HepG2 (cell line): ENCODE measurements at regions not wholly inside any gene's neighbourhood (a gene's known extent, or its start where the extent isn't known, plus 50 kb on each side); places are given as distances from the start of the nearest gene placed in this dataset.
"Not testable (repeated sequence)": the region's sequence is repeated elsewhere in the genome, so short reads cannot be mapped to it uniquely, and the experiment has no call there.

Source experiments
- ATAC-seq: fragments of 200-7000 bp; cut with Tn5 transposase; 3 replicates; pipeline ENCODE4 v1.9.1; 2020; ENCODE audit warnings: mild to moderate bottlenecking, moderate library complexity
- BruUV-seq: library from RNA; stranded (reverse); fragments of 400-500 nt; replicated peaks from 2 replicates; lab custom pipeline; 2021; lab: Mats Ljungman, UMichigan
- CTCF ChIA-PET: fragments of 300-600 bp; formaldehyde crosslinking; extraction: SDS; loops from one replicate; lab custom pipeline; 2021; ENCODE audit warnings: low total read pairs, inconsistent platforms, low intra/inter-chr PET ratio; lab: Yijun Ruan, JAX
- POLR2A ChIA-PET: fragments of 350-600 bp; sonication (Branson Sonifier 250); formaldehyde crosslinking; loops from one replicate; lab custom pipeline; 2020; ENCODE audit warnings: antibody characterized with exemption, inconsistent platforms; lab: Yijun Ruan, JAX
- DNase-seq: peaks from one replicate; pipeline ENCODE4 v3.0.0-alpha.2; 2015; ENCODE audit warnings: low spot score
- FAIRE-seq: peaks from 3 replicates; lab custom pipeline; 2011; peaks lifted over from hg19 to GRCh38; lab: Jason Lieb, UNC
- H2AFZ ChIP-seq: one replicate; pipeline ENCODE4 v1.6.1; 2011; ENCODE audit warnings: low read length, inconsistent platforms
- H3K27ac ChIP-seq: fragments of 300-600 bp; 3 replicates; pipeline ENCODE4 v1.8.0; 2011; ENCODE audit warnings: mixed run types, mild to moderate bottlenecking, mixed read lengths, low read length, inconsistent platforms; ENCODE audit not compliant: insufficient read depth; ENCODE audit errors: extremely low read length
- H3K27me3 ChIP-seq, 2 experiments: fragments of 200-600 bp in 1 of 2; 2 replicates in 1 of 2; 3 replicates in 1 of 2; pipeline versions ENCODE4 v1.6.0 to v1.8.0; 2011; ENCODE audit warnings: low read length in 2 of 2, mild to moderate bottlenecking in 2 of 2, moderate library complexity in 2 of 2, inconsistent platforms in 1 of 2; ENCODE audit not compliant: insufficient read depth in 2 of 2, control insufficient read depth in 1 of 2
- H3K36me3 ChIP-seq, 2 experiments: fragments of 200-600 bp in 1 of 2; replicated peaks in 1 of 2; 2 replicates in 1 of 2; 3 replicates in 1 of 2; pipeline versions ENCODE4 v1.5.1 to v1.8.0; 2011; ENCODE audit warnings: low read length in 2 of 2, inconsistent platforms in 1 of 2; ENCODE audit not compliant: insufficient read depth in 2 of 2, control insufficient read depth in 1 of 2
- H3K4me1 ChIP-seq: 2 replicates; pipeline ENCODE4 v1.5.1; 2012; ENCODE audit warnings: low read length, inconsistent platforms; ENCODE audit not compliant: insufficient read depth
- H3K4me2 ChIP-seq: 2 replicates; pipeline ENCODE4 v1.6.0; 2011; ENCODE audit warnings: low read depth, low read length, inconsistent platforms
- H3K4me3 ChIP-seq, 3 experiments: fragments of 200-600 bp in 1 of 3; sonication (generic), shearing (Covaris generic) in 1 of 3; replicated peaks in 1 of 3; 2 replicates each; pipeline ENCODE4 v1.5.1; 2011 to 2016; ENCODE audit warnings: low read length in 3 of 3, inconsistent platforms in 2 of 3, low read depth in 2 of 3, mild to moderate bottlenecking in 2 of 3, control low read depth in 1 of 3, mixed read lengths in 1 of 3; ENCODE audit not compliant: insufficient read depth in 1 of 3
- H3K79me2 ChIP-seq: one replicate; pipeline ENCODE4 v1.6.1; 2011; ENCODE audit warnings: low read length, inconsistent platforms; ENCODE audit not compliant: insufficient read depth
- H3K9ac ChIP-seq: 2 replicates; pipeline ENCODE4 v1.6.0; 2011; ENCODE audit warnings: mild to moderate bottlenecking, low read depth, low read length, inconsistent platforms; ENCODE audit not compliant: insufficient read depth
- H3K9me3 ChIP-seq: 2 replicates; pipeline ENCODE4 v1.5.1; 2012; ENCODE audit warnings: mild to moderate bottlenecking, low read length
- H4K20me1 ChIP-seq: 2 replicates; pipeline ENCODE4 v1.6.0; 2011; ENCODE audit warnings: inconsistent platforms, mild to moderate bottlenecking, low read length, moderate library complexity; ENCODE audit not compliant: insufficient read depth
- WGBS: methylation state at CpG from one replicate; pipeline ENCODE4 v1.1.6; 2017; ENCODE audit warnings: low lambda C conversion rate; 5-methylcytosine and 5-hydroxymethylcytosine counted together
- in situ Hi-C: cut with HindIII; loops from 2 replicates; pipeline ENCODE4 v1.10.0; 2017; ENCODE audit warnings: low pct_unique_long_range_greater_than_20kb; ENCODE audit not compliant: extremely low pct_ligation_motif_present
- intact Hi-C: fragments of 100-400 bp; cut with micrococcal nuclease; formaldehyde crosslinking; loops from one replicate; pipeline ENCODE4 v1.10.0; 2022; ENCODE audit not compliant: unreplicated experiment
- TF ChIP-seq, protein P1 (sequence below): sonication (generic); formaldehyde crosslinking; IDR thresholded peaks from 2 replicates; pipeline ENCODE4 v1.5.1; 2020; ENCODE audit warnings: mild to moderate bottlenecking, missing genetic modification reagents, moderate library complexity
- TF ChIP-seq, protein P2 (sequence below): sonication (generic); formaldehyde crosslinking; IDR thresholded peaks from 2 replicates; pipeline ENCODE4 v1.4.0; 2020; ENCODE audit warnings: missing genetic modification reagents

DNA sequence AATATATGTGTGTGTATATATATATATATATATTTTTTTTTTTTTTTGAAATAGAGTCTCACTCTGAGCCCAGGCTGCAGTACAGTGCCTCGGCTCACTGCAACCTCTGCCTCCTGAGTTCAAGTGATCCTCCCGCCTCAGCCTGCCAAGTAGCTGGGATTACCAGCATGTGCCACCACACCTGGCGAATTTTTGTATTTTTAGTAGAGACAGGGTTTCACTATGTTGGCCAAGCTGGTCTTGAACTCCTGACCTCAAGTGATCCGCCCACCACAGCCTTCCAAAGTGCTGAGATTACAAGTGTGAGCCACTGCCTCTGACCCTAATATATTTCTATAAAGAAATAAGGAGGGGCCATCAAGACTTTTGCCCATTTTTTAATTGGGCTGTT, 55.3 kb downstream of the CALML3 start:
- H3K27me3 ChIP-seq: peaks cover 0 to 20% of the 10 kb centered on the region in 2 experiments; a peak in 3 of 5 replicates
- 46% methylated on average over 4 of the region's 4 CpGs for WGBS
- CTCF ChIA-PET, FAIRE-seq, DNase-seq, H2AFZ ChIP-seq, intact Hi-C loops, in situ Hi-C loops, POLR2A ChIA-PET, H4K20me1 ChIP-seq, H3K4me3 ChIP-seq, H3K4me2 ChIP-seq, H3K79me2 ChIP-seq, H3K9ac ChIP-seq, H3K9me3 ChIP-seq, BruUV-seq, ATAC-seq, H3K27ac ChIP-seq, H3K36me3 ChIP-seq: not testable (repeated sequence)
- peaks cover 88% of the 10 kb centered on the region for H3K4me1 ChIP-seq

DNA sequence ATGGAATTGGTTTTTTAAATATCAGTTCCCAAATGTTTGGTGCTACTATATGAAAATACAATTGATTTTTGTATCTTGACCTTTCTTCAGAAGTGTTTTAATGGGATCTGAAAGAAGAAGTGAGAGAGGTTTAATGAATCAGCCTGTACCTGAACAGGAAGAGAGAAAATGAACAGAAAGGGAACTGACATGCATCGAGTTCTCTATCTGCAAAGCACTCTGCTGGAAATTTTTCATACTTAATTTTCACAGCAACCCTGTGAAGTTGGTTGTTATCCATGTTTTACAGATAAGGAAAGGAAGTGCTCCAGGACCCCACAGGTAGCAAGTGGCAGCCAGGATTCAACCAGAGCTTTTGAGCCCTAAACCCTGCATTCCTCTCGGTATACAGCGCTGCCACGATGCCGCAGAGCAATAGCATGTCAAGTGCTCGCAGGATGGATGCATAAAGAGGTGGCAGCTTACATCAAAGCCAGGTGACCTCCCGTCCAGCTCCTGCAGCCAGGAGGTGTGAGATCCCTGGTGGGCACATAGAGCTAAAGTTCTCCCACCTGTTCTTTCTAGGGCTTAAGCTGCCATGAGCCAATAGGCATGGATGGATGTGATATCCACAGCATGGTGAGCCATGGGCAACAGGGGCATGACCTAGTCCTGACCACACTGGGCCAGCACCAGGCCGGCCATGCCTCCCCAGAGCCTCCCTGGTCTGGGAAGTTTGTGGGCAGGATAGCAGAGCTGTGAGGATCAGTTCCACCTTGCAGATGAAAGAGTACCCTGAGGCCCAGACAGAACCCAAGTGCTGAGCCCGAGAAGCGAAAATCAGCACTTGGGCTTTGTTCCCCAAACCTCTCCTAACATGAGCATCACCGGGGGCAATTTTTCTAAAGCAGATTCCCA, 57.2 kb downstream of the CALML3 start:
- ChIA-PET CTCF (no interaction called here), POLR2A (interaction anchor here (1.1 kb wide), 1 partner anchor 34 kb away, joined by 5 read pairs; no protein-coding TSS in a partner anchor)
- Histone ChIP-seq H3K79me2 (no peaks in the 10 kb centered on the region), H3K4me3 (no peak overlapping the region), H4K20me1 (no peaks in the 10 kb centered on the region), H3K9me3 (peaks cover 6% of the 10 kb centered on the region; the same call in 1 of the 2 replicates), H3K36me3 (no peaks in the 10 kb centered on the region), H3K4me1 (peaks cover 88% of the 10 kb centered on the region), H3K27me3 (peaks cover 0 to 25% of the 10 kb centered on the region in 2 experiments; a peak in 3 of 5 replicates), H3K9ac (no peak overlapping the region), H2AFZ (no peak overlapping the region)
- DNase-seq (no peak), ATAC-seq (no peak), FAIRE-seq (no peak)
- in situ Hi-C loops (no loop called here), intact Hi-C loops (loop anchor here (2.0 kb wide), 1 partner anchor 33 kb away; no protein-coding TSS in a partner anchor)
- BruUV-seq: no TSS peak
- TF ChIP-seq, protein P1, sequence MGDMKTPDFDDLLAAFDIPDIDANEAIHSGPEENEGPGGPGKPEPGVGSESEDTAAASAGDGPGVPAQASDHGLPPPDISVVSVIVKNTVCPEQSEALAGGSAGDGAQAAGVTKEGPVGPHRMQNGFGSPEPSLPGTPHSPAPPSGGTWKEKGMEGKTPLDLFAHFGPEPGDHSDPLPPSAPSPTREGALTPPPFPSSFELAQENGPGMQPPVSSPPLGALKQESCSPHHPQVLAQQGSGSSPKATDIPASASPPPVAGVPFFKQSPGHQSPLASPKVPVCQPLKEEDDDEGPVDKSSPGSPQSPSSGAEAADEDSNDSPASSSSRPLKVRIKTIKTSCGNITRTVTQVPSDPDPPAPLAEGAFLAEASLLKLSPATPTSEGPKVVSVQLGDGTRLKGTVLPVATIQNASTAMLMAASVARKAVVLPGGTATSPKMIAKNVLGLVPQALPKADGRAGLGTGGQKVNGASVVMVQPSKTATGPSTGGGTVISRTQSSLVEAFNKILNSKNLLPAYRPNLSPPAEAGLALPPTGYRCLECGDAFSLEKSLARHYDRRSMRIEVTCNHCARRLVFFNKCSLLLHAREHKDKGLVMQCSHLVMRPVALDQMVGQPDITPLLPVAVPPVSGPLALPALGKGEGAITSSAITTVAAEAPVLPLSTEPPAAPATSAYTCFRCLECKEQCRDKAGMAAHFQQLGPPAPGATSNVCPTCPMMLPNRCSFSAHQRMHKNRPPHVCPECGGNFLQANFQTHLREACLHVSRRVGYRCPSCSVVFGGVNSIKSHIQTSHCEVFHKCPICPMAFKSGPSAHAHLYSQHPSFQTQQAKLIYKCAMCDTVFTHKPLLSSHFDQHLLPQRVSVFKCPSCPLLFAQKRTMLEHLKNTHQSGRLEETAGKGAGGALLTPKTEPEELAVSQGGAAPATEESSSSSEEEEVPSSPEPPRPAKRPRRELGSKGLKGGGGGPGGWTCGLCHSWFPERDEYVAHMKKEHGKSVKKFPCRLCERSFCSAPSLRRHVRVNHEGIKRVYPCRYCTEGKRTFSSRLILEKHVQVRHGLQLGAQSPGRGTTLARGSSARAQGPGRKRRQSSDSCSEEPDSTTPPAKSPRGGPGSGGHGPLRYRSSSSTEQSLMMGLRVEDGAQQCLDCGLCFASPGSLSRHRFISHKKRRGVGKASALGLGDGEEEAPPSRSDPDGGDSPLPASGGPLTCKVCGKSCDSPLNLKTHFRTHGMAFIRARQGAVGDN (CRISPR knock-in tag): 0 out of 2 replicates have a peak, but pooled peaks have one; percentile 14
- TF ChIP-seq, protein P2, sequence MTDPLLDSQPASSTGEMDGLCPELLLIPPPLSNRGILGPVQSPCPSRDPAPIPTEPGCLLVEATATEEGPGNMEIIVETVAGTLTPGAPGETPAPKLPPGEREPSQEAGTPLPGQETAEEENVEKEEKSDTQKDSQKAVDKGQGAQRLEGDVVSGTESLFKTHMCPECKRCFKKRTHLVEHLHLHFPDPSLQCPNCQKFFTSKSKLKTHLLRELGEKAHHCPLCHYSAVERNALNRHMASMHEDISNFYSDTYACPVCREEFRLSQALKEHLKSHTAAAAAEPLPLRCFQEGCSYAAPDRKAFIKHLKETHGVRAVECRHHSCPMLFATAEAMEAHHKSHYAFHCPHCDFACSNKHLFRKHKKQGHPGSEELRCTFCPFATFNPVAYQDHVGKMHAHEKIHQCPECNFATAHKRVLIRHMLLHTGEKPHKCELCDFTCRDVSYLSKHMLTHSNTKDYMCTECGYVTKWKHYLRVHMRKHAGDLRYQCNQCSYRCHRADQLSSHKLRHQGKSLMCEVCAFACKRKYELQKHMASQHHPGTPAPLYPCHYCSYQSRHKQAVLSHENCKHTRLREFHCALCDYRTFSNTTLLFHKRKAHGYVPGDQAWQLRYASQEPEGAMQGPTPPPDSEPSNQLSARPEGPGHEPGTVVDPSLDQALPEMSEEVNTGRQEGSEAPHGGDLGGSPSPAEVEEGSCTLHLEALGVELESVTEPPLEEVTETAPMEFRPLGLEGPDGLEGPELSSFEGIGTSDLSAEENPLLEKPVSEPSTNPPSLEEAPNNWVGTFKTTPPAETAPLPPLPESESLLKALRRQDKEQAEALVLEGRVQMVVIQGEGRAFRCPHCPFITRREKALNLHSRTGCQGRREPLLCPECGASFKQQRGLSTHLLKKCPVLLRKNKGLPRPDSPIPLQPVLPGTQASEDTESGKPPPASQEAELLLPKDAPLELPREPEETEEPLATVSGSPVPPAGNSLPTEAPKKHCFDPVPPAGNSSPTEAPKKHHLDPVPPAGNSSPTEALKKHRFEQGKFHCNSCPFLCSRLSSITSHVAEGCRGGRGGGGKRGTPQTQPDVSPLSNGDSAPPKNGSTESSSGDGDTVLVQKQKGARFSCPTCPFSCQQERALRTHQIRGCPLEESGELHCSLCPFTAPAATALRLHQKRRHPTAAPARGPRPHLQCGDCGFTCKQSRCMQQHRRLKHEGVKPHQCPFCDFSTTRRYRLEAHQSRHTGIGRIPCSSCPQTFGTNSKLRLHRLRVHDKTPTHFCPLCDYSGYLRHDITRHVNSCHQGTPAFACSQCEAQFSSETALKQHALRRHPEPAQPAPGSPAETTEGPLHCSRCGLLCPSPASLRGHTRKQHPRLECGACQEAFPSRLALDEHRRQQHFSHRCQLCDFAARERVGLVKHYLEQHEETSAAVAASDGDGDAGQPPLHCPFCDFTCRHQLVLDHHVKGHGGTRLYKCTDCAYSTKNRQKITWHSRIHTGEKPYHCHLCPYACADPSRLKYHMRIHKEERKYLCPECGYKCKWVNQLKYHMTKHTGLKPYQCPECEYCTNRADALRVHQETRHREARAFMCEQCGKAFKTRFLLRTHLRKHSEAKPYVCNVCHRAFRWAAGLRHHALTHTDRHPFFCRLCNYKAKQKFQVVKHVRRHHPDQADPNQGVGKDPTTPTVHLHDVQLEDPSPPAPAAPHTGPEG: no peak
- TF ChIP-seq, all 625 proteins: peak for 1
- no peak overlapping the region for H3K27ac ChIP-seq
- H3K4me2 ChIP-seq: no peak overlapping the region
- 48% methylated on average over 10 of the region's 11 CpGs for WGBS
